Lung (tissue), 11 donors: ENCODE measurements at regions not wholly inside any gene's neighbourhood (a gene's known extent, or its start where the extent isn't known, plus 50 kb on each side); places are given as distances from the start of the nearest gene placed in this dataset.

Experiments
- ATAC-seq: fragments of 200-7000 bp; cut with Tn5 transposase; one replicate; pipeline ENCODE4 v1.9.1; 2020; ENCODE audit warnings: moderate number of reproducible peaks; ENCODE audit not compliant: insufficient read depth, low FRiP score
- DNase-seq, 3 donors: peaks; one replicate each; pipeline ENCODE4 v3.0.0-alpha.2; 2013 to 2017
- H3K27ac ChIP-seq, 2 donors: one replicate each; pipeline ENCODE4 v1.5.1; 2013; ENCODE audit warnings: mild to moderate bottlenecking in 2 of 2, moderate library complexity in 2 of 2, control low read depth in 1 of 2, inconsistent platforms in 1 of 2, low read depth in 1 of 2, low read length in 1 of 2
- H3K27me3 ChIP-seq, 3 donors: one replicate each; pipeline ENCODE4 v1.5.1; 2013; ENCODE audit warnings: low read length in 2 of 3; ENCODE audit not compliant: control insufficient read depth in 3 of 3, insufficient read depth in 3 of 3
- H3K36me3 ChIP-seq, 4 donors: one replicate each; pipeline ENCODE4 v1.5.1; 2013; ENCODE audit warnings: low read length in 4 of 4, mild to moderate bottlenecking in 1 of 4, moderate library complexity in 1 of 4; ENCODE audit not compliant: control insufficient read depth in 4 of 4, insufficient read depth in 4 of 4
- H3K4me1 ChIP-seq, 5 donors: one replicate each; pipeline ENCODE4 v1.5.1; 2013; ENCODE audit warnings: low read length in 5 of 5, mild to moderate bottlenecking in 2 of 5, moderate library complexity in 1 of 5; ENCODE audit not compliant: control insufficient read depth in 5 of 5, insufficient read depth in 5 of 5
- H3K4me3 ChIP-seq: one replicate; pipeline ENCODE4 v1.5.1; 2013; ENCODE audit warnings: mild to moderate bottlenecking, control low read depth, moderate library complexity
- H3K9ac ChIP-seq, 2 donors: one replicate each; pipeline ENCODE4 v1.5.1; 2013; ENCODE audit warnings: low read length in 2 of 2, control low read depth in 1 of 2; ENCODE audit not compliant: insufficient read depth in 1 of 2
- H3K9me3 ChIP-seq, 4 donors: one replicate each; pipeline ENCODE4 v1.5.1; 2013; ENCODE audit warnings: low read length in 3 of 4, mild to moderate bottlenecking in 1 of 4, moderate library complexity in 1 of 4; ENCODE audit not compliant: control insufficient read depth in 4 of 4, insufficient read depth in 3 of 4
- CTCF ChIP-seq: IDR thresholded peaks from 2 replicates; pipeline ENCODE4 v1.5.1; 2012; ENCODE audit warnings: mild to moderate bottlenecking; ENCODE audit errors: control extremely low read depth, extremely low read depth
- WGBS, 2 donors: extraction: QIAGEN DNeasy Blood & Tissue Kit; methylation state at CpG; one replicate each; pipeline ENCODE4 v1.1.7; 2013; 5-methylcytosine and 5-hydroxymethylcytosine counted together
- donor health status: control.
- donor health status: control.
- donor health status: Bipolar disorder and iron deficiency.
- donor health status: healthy.
- donor health status: DM: yes; HTN: yes; CAD: no.

GRCh38 chr20:54763366-54763765, 288.0 kb downstream of the DOK5 start:
- no peaks in the 10 kb centered on the region for H3K27me3 ChIP-seq
- H3K4me3 ChIP-seq = no peak overlapping the region
- no peak overlapping the region for H3K27ac ChIP-seq
- ATAC-seq (no peak), DNase-seq (no peak)
- WGBS, 2 donors = 84 to 86% methylated on average over 1 of the region's 1 CpG
- no peak overlapping the region for H3K9ac ChIP-seq
- TF ChIP-seq CTCF = no peak
- no peaks in the 10 kb centered on the region for H3K36me3 ChIP-seq
- peaks cover 0 to 7% (median 0%) of the 10 kb centered on the region in 4 donors for H3K9me3 ChIP-seq
- no peaks in the 10 kb centered on the region for H3K4me1 ChIP-seq

GRCh38 chr20:54759589-54759988, 284.2 kb downstream of the DOK5 start:
- H3K27me3 ChIP-seq = no peaks in the 10 kb centered on the region
- DNase-seq = no peak
- no peak overlapping the region for H3K27ac ChIP-seq
- no peak for TF ChIP-seq CTCF
- ATAC-seq = no peak
- H3K4me1 ChIP-seq = no peaks in the 10 kb centered on the region
- no peak overlapping the region for H3K9ac ChIP-seq
- no peak overlapping the region for H3K4me3 ChIP-seq
- H3K36me3 ChIP-seq = no peaks in the 10 kb centered on the region
- peaks cover 0 to 7% (median 0%) of the 10 kb centered on the region in 4 donors for H3K9me3 ChIP-seq
- 85 to 89% methylated on average over 4 of the region's 4 CpGs for WGBS, 2 donors

- Histone ChIP-seq H3K4me1 (no peaks in the 10 kb centered on the region), H3K9me3 (peaks cover 0 to 3% (median 0%) of the 10 kb centered on the region in 4 donors), H3K27me3 (no peaks in the 10 kb centered on the region), H3K4me3 (no peak overlapping the region), H3K9ac (no peak overlapping the region), H3K36me3 (no peaks in the 10 kb centered on the region), H3K27ac (no peak overlapping the region)
- TF ChIP-seq CTCF = no peak
- 83 to 86% methylated on average over 2 of the region's 2 CpGs for WGBS, 2 donors
- no peak for ATAC-seq
- DNase-seq = no peak
Measured at GRCh38 chr20:54746796-54747195, 271.4 kb downstream of the DOK5 start.

GRCh38 chr20:54745780-54746179, 270.4 kb downstream of the DOK5 start:
- Histone ChIP-seq H3K4me1 (no peaks in the 10 kb centered on the region), H3K36me3 (no peaks in the 10 kb centered on the region), H3K4me3 (no peak overlapping the region), H3K27me3 (no peaks in the 10 kb centered on the region), H3K9ac (no peak overlapping the region), H3K9me3 (peaks cover 0 to 3% (median 0%) of the 10 kb centered on the region in 4 donors), H3K27ac (no peak overlapping the region)
- DNase-seq = no peak
- WGBS, 2 donors = 85 to 88% methylated on average over 5 of the region's 5 CpGs
- no peak for ATAC-seq
- no peak for TF ChIP-seq CTCF
